ENCODE measurements at regions not wholly inside any gene's neighbourhood (a gene's known extent, or its start where the extent isn't known, plus 50 kb on each side); places are given as distances from the start of the nearest gene placed in this dataset.

DNA sequence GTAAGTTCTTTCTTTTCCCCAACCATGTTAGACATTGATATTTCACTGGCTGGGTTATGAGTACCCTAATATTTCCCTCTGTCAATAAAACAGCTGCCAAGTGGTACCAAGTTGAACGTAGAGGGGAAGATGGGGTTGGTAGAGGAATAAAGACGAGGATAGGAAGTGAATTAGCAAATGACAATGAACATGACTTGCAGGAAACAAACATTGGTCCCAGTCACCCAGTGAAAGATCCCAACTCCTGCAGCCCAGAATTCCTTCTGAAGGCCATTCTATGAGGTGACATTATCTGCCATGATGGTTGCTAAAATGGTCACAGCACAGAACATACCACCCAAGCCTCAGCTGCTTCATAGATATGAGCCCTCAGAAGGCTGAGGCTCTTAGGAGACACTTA is 159.0 kb upstream of the CTNNB1 start:
- TF ChIP-seq, protein P1, sequence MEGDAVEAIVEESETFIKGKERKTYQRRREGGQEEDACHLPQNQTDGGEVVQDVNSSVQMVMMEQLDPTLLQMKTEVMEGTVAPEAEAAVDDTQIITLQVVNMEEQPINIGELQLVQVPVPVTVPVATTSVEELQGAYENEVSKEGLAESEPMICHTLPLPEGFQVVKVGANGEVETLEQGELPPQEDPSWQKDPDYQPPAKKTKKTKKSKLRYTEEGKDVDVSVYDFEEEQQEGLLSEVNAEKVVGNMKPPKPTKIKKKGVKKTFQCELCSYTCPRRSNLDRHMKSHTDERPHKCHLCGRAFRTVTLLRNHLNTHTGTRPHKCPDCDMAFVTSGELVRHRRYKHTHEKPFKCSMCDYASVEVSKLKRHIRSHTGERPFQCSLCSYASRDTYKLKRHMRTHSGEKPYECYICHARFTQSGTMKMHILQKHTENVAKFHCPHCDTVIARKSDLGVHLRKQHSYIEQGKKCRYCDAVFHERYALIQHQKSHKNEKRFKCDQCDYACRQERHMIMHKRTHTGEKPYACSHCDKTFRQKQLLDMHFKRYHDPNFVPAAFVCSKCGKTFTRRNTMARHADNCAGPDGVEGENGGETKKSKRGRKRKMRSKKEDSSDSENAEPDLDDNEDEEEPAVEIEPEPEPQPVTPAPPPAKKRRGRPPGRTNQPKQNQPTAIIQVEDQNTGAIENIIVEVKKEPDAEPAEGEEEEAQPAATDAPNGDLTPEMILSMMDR (IDR thresholded peaks at IDR 0.05; ENCODE audit: borderline replicate concordance, extremely low read depth, low read length, poor library complexity, severe bottlenecking): no peak
- no peak for TF ChIP-seq EZH2 (IDR thresholded peaks at IDR 0.05; ENCODE audit: borderline replicate concordance, low read depth, low read length, severe bottlenecking)

Measured in DND-41 (cell line).